ENCODE measurements at regions not wholly inside any gene's neighbourhood (a gene's known extent, or its start where the extent isn't known, plus 50 kb on each side); places are given as distances from the start of the nearest gene placed in this dataset.

DNA sequence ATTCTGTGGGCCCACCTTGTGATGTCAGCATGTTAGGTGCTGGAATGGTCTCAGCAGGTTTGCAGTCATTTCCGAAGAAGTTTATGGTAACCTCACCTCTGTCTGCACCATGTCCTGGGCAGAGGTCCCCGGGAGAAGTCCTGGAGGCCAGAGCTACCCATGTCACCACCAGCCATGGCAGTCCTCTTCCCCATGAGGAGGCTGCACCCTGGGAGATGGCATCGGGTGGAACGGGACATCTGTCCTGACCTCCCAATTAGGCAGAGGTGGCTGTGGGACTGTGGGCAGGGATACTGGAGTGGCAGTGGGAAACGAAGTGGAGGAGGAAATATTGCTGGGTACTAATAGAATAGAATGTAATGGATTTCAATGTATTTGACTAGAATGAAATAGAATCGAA lies 511.8 kb upstream of the WSB1 start:
- TF ChIP-seq, protein P1, sequence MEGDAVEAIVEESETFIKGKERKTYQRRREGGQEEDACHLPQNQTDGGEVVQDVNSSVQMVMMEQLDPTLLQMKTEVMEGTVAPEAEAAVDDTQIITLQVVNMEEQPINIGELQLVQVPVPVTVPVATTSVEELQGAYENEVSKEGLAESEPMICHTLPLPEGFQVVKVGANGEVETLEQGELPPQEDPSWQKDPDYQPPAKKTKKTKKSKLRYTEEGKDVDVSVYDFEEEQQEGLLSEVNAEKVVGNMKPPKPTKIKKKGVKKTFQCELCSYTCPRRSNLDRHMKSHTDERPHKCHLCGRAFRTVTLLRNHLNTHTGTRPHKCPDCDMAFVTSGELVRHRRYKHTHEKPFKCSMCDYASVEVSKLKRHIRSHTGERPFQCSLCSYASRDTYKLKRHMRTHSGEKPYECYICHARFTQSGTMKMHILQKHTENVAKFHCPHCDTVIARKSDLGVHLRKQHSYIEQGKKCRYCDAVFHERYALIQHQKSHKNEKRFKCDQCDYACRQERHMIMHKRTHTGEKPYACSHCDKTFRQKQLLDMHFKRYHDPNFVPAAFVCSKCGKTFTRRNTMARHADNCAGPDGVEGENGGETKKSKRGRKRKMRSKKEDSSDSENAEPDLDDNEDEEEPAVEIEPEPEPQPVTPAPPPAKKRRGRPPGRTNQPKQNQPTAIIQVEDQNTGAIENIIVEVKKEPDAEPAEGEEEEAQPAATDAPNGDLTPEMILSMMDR (IDR thresholded peaks at IDR 0.05; ENCODE audit: low read depth, low read length), result no peak
- TF ChIP-seq EZH2phosphoT487 (IDR thresholded peaks at IDR 0.05; ENCODE audit: low read depth), result no peak

Measured in OCI-LY3 (cell line).